GM23338 (cell line): ENCODE measurements at regions not wholly inside any gene's neighbourhood (a gene's known extent, or its start where the extent isn't known, plus 50 kb on each side); places are given as distances from the start of the nearest gene placed in this dataset.

ENCODE experiments used
- ATAC-seq: fragments of 200-7000 bp; cut with Tn5 transposase; 3 replicates; pipeline ENCODE4 v1.9.1; 2020
- DNase-seq: peaks from one replicate; pipeline ENCODE4 v3.0.0-alpha.2; 2015; ENCODE audit warnings: low spot score
- H2AFZ ChIP-seq: fragments of 200-600 bp; sonication (generic); 2 replicates; pipeline ENCODE4 v1.8.0; 2016; ENCODE audit warnings: antibody characterized with exemption, mild to moderate bottlenecking, moderate library complexity
- H3F3A ChIP-seq: fragments of 200-600 bp; sonication (generic); replicated peaks from 2 replicates; pipeline ENCODE4 v1.8.0; 2017; ENCODE audit warnings: antibody characterized with exemption, mixed run types, low read depth
- H3K27ac ChIP-seq: fragments of 200-600 bp; sonication (generic); 2 replicates; pipeline ENCODE4 v1.6.1; 2016; ENCODE audit warnings: low read depth
- H3K27me3 ChIP-seq: fragments of 200-600 bp; sonication (generic); 2 replicates; pipeline ENCODE4 v1.8.0; 2016; ENCODE audit warnings: mild to moderate bottlenecking, mixed run types, moderate library complexity; ENCODE audit not compliant: insufficient read depth
- H3K36me3 ChIP-seq: fragments of 200-600 bp; sonication (generic); 2 replicates; pipeline ENCODE4 v1.8.0; 2016; ENCODE audit warnings: mild to moderate bottlenecking; ENCODE audit not compliant: insufficient read depth
- H3K4me1 ChIP-seq: fragments of 200-600 bp; sonication (generic); 2 replicates; pipeline ENCODE4 v1.8.0; 2016; ENCODE audit warnings: mild to moderate bottlenecking, moderate library complexity; ENCODE audit not compliant: insufficient read depth
- H3K4me2 ChIP-seq: fragments of 200-600 bp; sonication (generic); 2 replicates; pipeline ENCODE4 v1.7.1; 2017; ENCODE audit warnings: mixed run types
- H3K4me3 ChIP-seq: fragments of 200-600 bp; sonication (generic); 2 replicates; pipeline ENCODE4 v1.6.1; 2016; ENCODE audit warnings: mixed run types
- H3K79me2 ChIP-seq: fragments of 200-600 bp; sonication (generic); replicated peaks from 2 replicates; pipeline ENCODE4 v1.8.0; 2017; ENCODE audit warnings: mild to moderate bottlenecking; ENCODE audit not compliant: insufficient read depth
- H3K9me2 ChIP-seq: fragments of 200-600 bp; sonication (generic); 2 replicates; pipeline ENCODE4 v1.8.0; 2017; ENCODE audit not compliant: insufficient read depth
- H4K20me1 ChIP-seq: fragments of 200-600 bp; sonication (generic); replicated peaks from 2 replicates; pipeline ENCODE4 v1.8.0; 2017; ENCODE audit warnings: mild to moderate bottlenecking; ENCODE audit not compliant: insufficient read depth
- H3K27ac Mint-ChIP-seq: 2 replicates; pipeline ENCODE4 v1.8.0; 2020; ENCODE audit warnings: inconsistent platforms, mild to moderate bottlenecking, moderate library complexity, mixed read lengths
- H3K27me3 Mint-ChIP-seq: 3 replicates; pipeline ENCODE4 v1.8.0; 2022; ENCODE audit warnings: low read depth, mild to moderate bottlenecking, moderate library complexity, mixed read lengths, inconsistent platforms; ENCODE audit not compliant: insufficient read depth, poor library complexity
- H3K36me3 Mint-ChIP-seq: 3 replicates; pipeline ENCODE4 v1.8.0; 2021; ENCODE audit warnings: low read depth, mild to moderate bottlenecking, inconsistent platforms, moderate library complexity, mixed read lengths
- H3K4me1 Mint-ChIP-seq: 3 replicates; pipeline ENCODE4 v1.8.0; 2020; ENCODE audit warnings: mild to moderate bottlenecking, inconsistent platforms, mixed read lengths
- H3K4me3 Mint-ChIP-seq: 3 replicates; pipeline ENCODE4 v1.8.0; 2021; ENCODE audit warnings: moderate library complexity, mild to moderate bottlenecking, inconsistent platforms, mixed read lengths
- H3K9me3 Mint-ChIP-seq: 3 replicates; pipeline ENCODE4 v1.8.0; 2020; ENCODE audit warnings: moderate library complexity, mild to moderate bottlenecking, inconsistent platforms, mixed read lengths
- CREB1 ChIP-seq: fragments of 250-450 bp; sonication (Bioruptor Pico); IDR thresholded peaks from 2 replicates; pipeline ENCODE4 v1.5.0; 2020; ENCODE audit warnings: low read depth, mild to moderate bottlenecking, moderate library complexity
- CTCF ChIP-seq, 2 experiments: fragments of 200-600 bp in 1 of 2; sonication (generic) in 1 of 2; conservative IDR thresholded peaks; 2 replicates each; pipeline versions ENCODE4 v1.5.1 to v1.6.1; 2016 to 2017; ENCODE audit warnings: antibody characterized with exemption in 2 of 2, low read depth in 2 of 2, mild to moderate bottlenecking in 2 of 2, moderate library complexity in 1 of 2
- ETS1 ChIP-seq: IDR thresholded peaks from 2 replicates; pipeline ENCODE4 v1.6.1; 2016; ENCODE audit warnings: antibody characterized with exemption
- EZH2 ChIP-seq: fragments of 200-600 bp; sonication (generic); IDR thresholded peaks from one replicate; pipeline ENCODE4 v1.8.0; 2017; ENCODE audit warnings: antibody characterized with exemption, mild to moderate bottlenecking, low read depth; ENCODE audit not compliant: unreplicated experiment
- EZH2phosphoT487 ChIP-seq: fragments of 200-600 bp; sonication (generic); IDR thresholded peaks from one replicate; pipeline ENCODE4 v1.8.1; 2018; ENCODE audit warnings: antibody characterized with exemption; ENCODE audit not compliant: unreplicated experiment
- JUNB ChIP-seq: IDR thresholded peaks from one replicate; pipeline ENCODE4 v1.6.1; 2016; ENCODE audit warnings: antibody characterized with exemption; ENCODE audit not compliant: unreplicated experiment
- NANOG ChIP-seq: IDR thresholded peaks from 2 replicates; pipeline ENCODE4 v1.6.1; 2016; ENCODE audit warnings: antibody characterized with exemption, borderline replicate concordance
- POLR2AphosphoS5 ChIP-seq: IDR thresholded peaks from 2 replicates; pipeline ENCODE4 v1.6.1; 2016; ENCODE audit warnings: antibody characterized with exemption, low read depth
- STAT1 ChIP-seq: IDR thresholded peaks from one replicate; pipeline ENCODE4 v1.6.1; 2016; ENCODE audit warnings: antibody characterized with exemption; ENCODE audit not compliant: unreplicated experiment
- ZNF114 ChIP-seq: fragments of 250-450 bp; sonication (Bioruptor Pico); IDR thresholded peaks from 2 replicates; pipeline ENCODE4 v1.5.0; 2020; ENCODE audit warnings: mild to moderate bottlenecking, moderate library complexity
- ZNF331 ChIP-seq: fragments of 250-450 bp; sonication (Bioruptor Pico); IDR thresholded peaks from 2 replicates; pipeline ENCODE4 v1.5.0; 2020; ENCODE audit warnings: low read depth, mild to moderate bottlenecking, moderate library complexity
- TF ChIP-seq, protein P1 (sequence below): fragments of 250-450 bp; sonication (Bioruptor Pico); IDR thresholded peaks from 2 replicates; pipeline ENCODE4 v1.5.0; 2020; ENCODE audit warnings: mild to moderate bottlenecking, moderate library complexity
- TF ChIP-seq, protein P2 (sequence below): IDR thresholded peaks from one replicate; pipeline ENCODE4 v1.6.1; 2018; ENCODE audit warnings: antibody characterized with exemption; ENCODE audit not compliant: unreplicated experiment

DNA sequence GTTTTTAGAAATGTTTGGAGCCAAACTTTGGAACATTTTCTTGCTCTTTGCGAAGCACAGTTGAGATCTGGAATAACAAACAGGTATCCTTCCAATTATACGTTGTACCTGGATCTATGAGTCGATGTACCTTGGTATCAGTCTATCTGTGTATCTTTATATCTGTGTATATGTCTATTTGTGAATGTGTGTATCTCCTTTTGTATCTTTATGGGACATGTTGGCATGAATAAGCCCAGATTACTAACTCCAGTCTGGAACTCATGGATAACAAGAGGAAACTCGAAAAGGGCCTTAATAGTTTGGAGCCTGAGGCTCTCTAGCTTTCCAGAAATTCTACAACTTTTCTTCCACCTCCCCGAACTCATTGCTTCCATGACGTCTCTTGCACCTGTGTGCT is 490.0 kb downstream of the GATA3 start:
- no peaks in the 10 kb centered on the region for H3K4me1 Mint-ChIP-seq
- Histone ChIP-seq H3K36me3 (no peaks in the 10 kb centered on the region), H3K9me2 (no peaks in the 10 kb centered on the region), H3K79me2 (no peaks in the 10 kb centered on the region), H3K4me3 (no peak overlapping the region), H3K27ac (no peak overlapping the region), H4K20me1 (no peaks in the 10 kb centered on the region), H3K27me3 (no peaks in the 10 kb centered on the region), H3K4me1 (no peaks in the 10 kb centered on the region), H3K4me2 (no peak overlapping the region), H2AFZ (peak overlapping the region; percentile 0; the same call in 1 of the 2 replicates), H3F3A (no peaks in the 10 kb centered on the region)
- peaks cover 2% of the 10 kb centered on the region; the same call in 1 of the 3 replicates for H3K9me3 Mint-ChIP-seq
- TF ChIP-seq CTCF (conservative IDR thresholded peaks at IDR 0.05; ENCODE audit: low read depth in 2 of 2) = no peak
- no peak for TF ChIP-seq CREB1 (CRISPR knock-in tag)
- TF ChIP-seq EZH2 = no peak
- TF ChIP-seq NANOG = no peak
- TF ChIP-seq, protein P1, sequence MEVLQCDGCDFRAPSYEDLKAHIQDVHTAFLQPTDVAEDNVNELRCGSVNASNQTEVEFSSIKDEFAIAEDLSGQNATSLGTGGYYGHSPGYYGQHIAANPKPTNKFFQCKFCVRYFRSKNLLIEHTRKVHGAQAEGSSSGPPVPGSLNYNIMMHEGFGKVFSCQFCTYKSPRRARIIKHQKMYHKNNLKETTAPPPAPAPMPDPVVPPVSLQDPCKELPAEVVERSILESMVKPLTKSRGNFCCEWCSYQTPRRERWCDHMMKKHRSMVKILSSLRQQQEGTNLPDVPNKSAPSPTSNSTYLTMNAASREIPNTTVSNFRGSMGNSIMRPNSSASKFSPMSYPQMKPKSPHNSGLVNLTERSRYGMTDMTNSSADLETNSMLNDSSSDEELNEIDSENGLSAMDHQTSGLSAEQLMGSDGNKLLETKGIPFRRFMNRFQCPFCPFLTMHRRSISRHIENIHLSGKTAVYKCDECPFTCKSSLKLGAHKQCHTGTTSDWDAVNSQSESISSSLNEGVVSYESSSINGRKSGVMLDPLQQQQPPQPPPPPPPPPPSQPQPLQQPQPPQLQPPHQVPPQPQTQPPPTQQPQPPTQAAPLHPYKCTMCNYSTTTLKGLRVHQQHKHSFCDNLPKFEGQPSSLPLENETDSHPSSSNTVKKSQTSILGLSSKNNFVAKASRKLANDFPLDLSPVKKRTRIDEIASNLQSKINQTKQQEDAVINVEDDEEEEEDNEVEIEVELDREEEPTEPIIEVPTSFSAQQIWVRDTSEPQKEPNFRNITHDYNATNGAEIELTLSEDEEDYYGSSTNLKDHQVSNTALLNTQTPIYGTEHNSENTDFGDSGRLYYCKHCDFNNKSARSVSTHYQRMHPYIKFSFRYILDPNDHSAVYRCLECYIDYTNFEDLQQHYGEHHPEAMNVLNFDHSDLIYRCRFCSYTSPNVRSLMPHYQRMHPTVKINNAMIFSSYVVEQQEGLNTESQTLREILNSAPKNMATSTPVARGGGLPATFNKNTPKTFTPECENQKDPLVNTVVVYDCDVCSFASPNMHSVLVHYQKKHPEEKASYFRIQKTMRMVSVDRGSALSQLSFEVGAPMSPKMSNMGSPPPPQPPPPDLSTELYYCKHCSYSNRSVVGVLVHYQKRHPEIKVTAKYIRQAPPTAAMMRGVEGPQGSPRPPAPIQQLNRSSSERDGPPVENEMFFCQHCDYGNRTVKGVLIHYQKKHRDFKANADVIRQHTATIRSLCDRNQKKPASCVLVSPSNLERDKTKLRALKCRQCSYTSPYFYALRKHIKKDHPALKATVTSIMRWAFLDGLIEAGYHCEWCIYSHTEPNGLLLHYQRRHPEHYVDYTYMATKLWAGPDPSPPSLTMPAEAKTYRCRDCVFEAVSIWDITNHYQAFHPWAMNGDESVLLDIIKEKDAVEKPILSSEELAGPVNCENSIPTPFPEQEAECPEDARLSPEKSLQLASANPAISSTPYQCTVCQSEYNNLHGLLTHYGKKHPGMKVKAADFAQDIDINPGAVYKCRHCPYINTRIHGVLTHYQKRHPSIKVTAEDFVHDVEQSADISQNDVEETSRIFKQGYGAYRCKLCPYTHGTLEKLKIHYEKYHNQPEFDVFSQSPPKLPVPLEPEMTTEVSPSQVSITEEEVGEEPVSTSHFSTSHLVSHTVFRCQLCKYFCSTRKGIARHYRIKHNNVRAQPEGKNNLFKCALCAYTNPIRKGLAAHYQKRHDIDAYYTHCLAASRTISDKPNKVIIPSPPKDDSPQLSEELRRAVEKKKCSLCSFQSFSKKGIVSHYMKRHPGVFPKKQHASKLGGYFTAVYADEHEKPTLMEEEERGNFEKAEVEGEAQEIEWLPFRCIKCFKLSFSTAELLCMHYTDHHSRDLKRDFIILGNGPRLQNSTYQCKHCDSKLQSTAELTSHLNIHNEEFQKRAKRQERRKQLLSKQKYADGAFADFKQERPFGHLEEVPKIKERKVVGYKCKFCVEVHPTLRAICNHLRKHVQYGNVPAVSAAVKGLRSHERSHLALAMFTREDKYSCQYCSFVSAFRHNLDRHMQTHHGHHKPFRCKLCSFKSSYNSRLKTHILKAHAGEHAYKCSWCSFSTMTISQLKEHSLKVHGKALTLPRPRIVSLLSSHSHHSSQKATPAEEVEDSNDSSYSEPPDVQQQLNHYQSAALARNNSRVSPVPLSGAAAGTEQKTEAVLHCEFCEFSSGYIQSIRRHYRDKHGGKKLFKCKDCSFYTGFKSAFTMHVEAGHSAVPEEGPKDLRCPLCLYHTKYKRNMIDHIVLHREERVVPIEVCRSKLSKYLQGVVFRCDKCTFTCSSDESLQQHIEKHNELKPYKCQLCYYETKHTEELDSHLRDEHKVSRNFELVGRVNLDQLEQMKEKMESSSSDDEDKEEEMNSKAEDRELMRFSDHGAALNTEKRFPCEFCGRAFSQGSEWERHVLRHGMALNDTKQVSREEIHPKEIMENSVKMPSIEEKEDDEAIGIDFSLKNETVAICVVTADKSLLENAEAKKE (CRISPR knock-in tag) = no peak
- no peak for TF ChIP-seq EZH2phosphoT487
- no peak for TF ChIP-seq ZNF331
- no peak for TF ChIP-seq ETS1
- TF ChIP-seq STAT1 = no peak
- TF ChIP-seq, protein P2, sequence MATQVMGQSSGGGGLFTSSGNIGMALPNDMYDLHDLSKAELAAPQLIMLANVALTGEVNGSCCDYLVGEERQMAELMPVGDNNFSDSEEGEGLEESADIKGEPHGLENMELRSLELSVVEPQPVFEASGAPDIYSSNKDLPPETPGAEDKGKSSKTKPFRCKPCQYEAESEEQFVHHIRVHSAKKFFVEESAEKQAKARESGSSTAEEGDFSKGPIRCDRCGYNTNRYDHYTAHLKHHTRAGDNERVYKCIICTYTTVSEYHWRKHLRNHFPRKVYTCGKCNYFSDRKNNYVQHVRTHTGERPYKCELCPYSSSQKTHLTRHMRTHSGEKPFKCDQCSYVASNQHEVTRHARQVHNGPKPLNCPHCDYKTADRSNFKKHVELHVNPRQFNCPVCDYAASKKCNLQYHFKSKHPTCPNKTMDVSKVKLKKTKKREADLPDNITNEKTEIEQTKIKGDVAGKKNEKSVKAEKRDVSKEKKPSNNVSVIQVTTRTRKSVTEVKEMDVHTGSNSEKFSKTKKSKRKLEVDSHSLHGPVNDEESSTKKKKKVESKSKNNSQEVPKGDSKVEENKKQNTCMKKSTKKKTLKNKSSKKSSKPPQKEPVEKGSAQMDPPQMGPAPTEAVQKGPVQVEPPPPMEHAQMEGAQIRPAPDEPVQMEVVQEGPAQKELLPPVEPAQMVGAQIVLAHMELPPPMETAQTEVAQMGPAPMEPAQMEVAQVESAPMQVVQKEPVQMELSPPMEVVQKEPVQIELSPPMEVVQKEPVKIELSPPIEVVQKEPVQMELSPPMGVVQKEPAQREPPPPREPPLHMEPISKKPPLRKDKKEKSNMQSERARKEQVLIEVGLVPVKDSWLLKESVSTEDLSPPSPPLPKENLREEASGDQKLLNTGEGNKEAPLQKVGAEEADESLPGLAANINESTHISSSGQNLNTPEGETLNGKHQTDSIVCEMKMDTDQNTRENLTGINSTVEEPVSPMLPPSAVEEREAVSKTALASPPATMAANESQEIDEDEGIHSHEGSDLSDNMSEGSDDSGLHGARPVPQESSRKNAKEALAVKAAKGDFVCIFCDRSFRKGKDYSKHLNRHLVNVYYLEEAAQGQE = no peak
- TF ChIP-seq ZNF114 (CRISPR knock-in tag) = no peak
- TF ChIP-seq POLR2AphosphoS5 = no peak
- TF ChIP-seq JUNB = no peak
- H3K27ac Mint-ChIP-seq = no peak overlapping the region
- H3K4me3 Mint-ChIP-seq = no peak overlapping the region
- H3K27me3 Mint-ChIP-seq = no peaks in the 10 kb centered on the region
- DNase-seq = no peak
- no peaks in the 10 kb centered on the region for H3K36me3 Mint-ChIP-seq
- no peak for ATAC-seq
